ENCODE measurements at regions not wholly inside any gene's neighbourhood (a gene's known extent, or its start where the extent isn't known, plus 50 kb on each side); places are given as distances from the start of the nearest gene placed in this dataset.
A peak's percentile ranks its signal among the peaks of the same experiment; 100 is the strongest.

GRCh38 chr19:31112158-31112557, 237.1 kb downstream of the TSHZ3 start:
- TF ChIP-seq CTCF (IDR thresholded peaks at IDR 0.05) = no peak
- H3K4me3 ChIP-seq = no peak overlapping the region
- H3K27me3 ChIP-seq = peaks cover 14% of the 10 kb centered on the region
- intact Hi-C loops (cut with DNase I) = no loop called here
- no peaks in the 10 kb centered on the region for H3K36me3 ChIP-seq
- no peaks in the 10 kb centered on the region for H3K4me1 ChIP-seq
- no peaks in the 10 kb centered on the region for H3K9me3 ChIP-seq
- H3K27ac ChIP-seq = no peak overlapping the region
- ATAC-seq (no peak), DNase-seq (no peak)

GRCh38 chr19:31111741-31112140, 237.5 kb downstream of the TSHZ3 start:
- intact Hi-C loops (cut with DNase I) = no loop called here
- no peak overlapping the region for H3K27ac ChIP-seq
- TF ChIP-seq CTCF (IDR thresholded peaks at IDR 0.05) = no peak

GRCh38 chr19:31110336-31110735, 238.9 kb downstream of the TSHZ3 start:
- H3K9me3 ChIP-seq = no peaks in the 10 kb centered on the region
- intact Hi-C loops (cut with DNase I) = no loop called here
- no peaks in the 10 kb centered on the region for H3K4me1 ChIP-seq
- H3K27me3 ChIP-seq = peaks cover 14% of the 10 kb centered on the region
- no peaks in the 10 kb centered on the region for H3K36me3 ChIP-seq
- H3K27ac ChIP-seq = no peak overlapping the region
- ATAC-seq (no peak), DNase-seq (no peak)
- H3K4me3 ChIP-seq = no peak overlapping the region
- TF ChIP-seq CTCF (IDR thresholded peaks at IDR 0.05) = peak; percentile 7

More at GRCh38 chr19:31111741-31112140, 237.5 kb downstream of the TSHZ3 start:
- no peak for ATAC-seq
- DNase-seq = no peak
- no peaks in the 10 kb centered on the region for H3K9me3 ChIP-seq
- H3K4me1 ChIP-seq = no peaks in the 10 kb centered on the region
- H3K27me3 ChIP-seq = peaks cover 14% of the 10 kb centered on the region
- H3K4me3 ChIP-seq = no peak overlapping the region
- no peaks in the 10 kb centered on the region for H3K36me3 ChIP-seq

- H3K27ac ChIP-seq = no peak overlapping the region
- intact Hi-C loops (cut with DNase I) = no loop called here
- no peak for DNase-seq
- no peak for TF ChIP-seq CTCF (IDR thresholded peaks at IDR 0.05)
- no peaks in the 10 kb centered on the region for H3K9me3 ChIP-seq
- ATAC-seq = no peak
- H3K36me3 ChIP-seq = no peaks in the 10 kb centered on the region
- H3K4me1 ChIP-seq = no peaks in the 10 kb centered on the region
- H3K27me3 ChIP-seq = peaks cover 14% of the 10 kb centered on the region
- no peak overlapping the region for H3K4me3 ChIP-seq
Observed at GRCh38 chr19:31109636-31110035, 239.6 kb downstream of the TSHZ3 start.

GRCh38 chr19:31107096-31107495, 242.1 kb downstream of the TSHZ3 start:
- H3K27ac ChIP-seq = no peak overlapping the region
- no peak overlapping the region for H3K4me3 ChIP-seq
- no peaks in the 10 kb centered on the region for H3K4me1 ChIP-seq
- DNase-seq (no peak), ATAC-seq (no peak)
- H3K9me3 ChIP-seq = no peaks in the 10 kb centered on the region
- TF ChIP-seq CTCF (IDR thresholded peaks at IDR 0.05) = no peak
- H3K36me3 ChIP-seq = no peaks in the 10 kb centered on the region
- intact Hi-C loops (cut with DNase I) = no loop called here
- H3K27me3 ChIP-seq = peaks cover 14% of the 10 kb centered on the region

- no peak for TF ChIP-seq CTCF (IDR thresholded peaks at IDR 0.05)
Observed at GRCh38 chr19:31105761-31106160, 243.5 kb downstream of the TSHZ3 start.

More at GRCh38 chr19:31105761-31106160, 243.5 kb downstream of the TSHZ3 start:
- H3K9me3 ChIP-seq = no peaks in the 10 kb centered on the region
- no peak overlapping the region for H3K27ac ChIP-seq
- H3K4me3 ChIP-seq = no peak overlapping the region
- intact Hi-C loops (cut with DNase I) = no loop called here
- no peak for DNase-seq
- ATAC-seq = no peak
- no peaks in the 10 kb centered on the region for H3K4me1 ChIP-seq
- H3K27me3 ChIP-seq = peaks cover 11% of the 10 kb centered on the region
- H3K36me3 ChIP-seq = no peaks in the 10 kb centered on the region
